ENCODE measurements at regions not wholly inside any gene's neighbourhood (a gene's known extent, or its start where the extent isn't known, plus 50 kb on each side); places are given as distances from the start of the nearest gene placed in this dataset.

- Mint-ChIP-seq H3K36me3 (ENCODE audit: low read depth) (no peaks in the 10 kb centered on the region), H3K27ac (no peak overlapping the region), H3K4me3 (no peak overlapping the region), H3K4me1 (ENCODE audit: low read depth) (no peaks in the 10 kb centered on the region), H3K27me3 (peaks cover 39% of the 10 kb centered on the region), H3K9me3 (no peaks in the 10 kb centered on the region)
- TF ChIP-seq CTCF (IDR thresholded peaks at IDR 0.05): no peak
- CTCF ChIA-PET: no interaction called here
- POLR2A ChIA-PET: no interaction called here
- H3K4me3 ChIP-seq (ENCODE audit: low read length): no peak overlapping the region
- no peaks in the 10 kb centered on the region for H3K36me3 ChIP-seq (ENCODE audit: insufficient read depth, low read length)
- peaks cover 2% of the 10 kb centered on the region for H3K4me1 ChIP-seq (ENCODE audit: insufficient read depth, low read length)
- ATAC-seq (ENCODE audit: poor library complexity) (no peak), DNase-seq (no peak)
- peaks cover 17 to 30% of the 10 kb centered on the region in 2 experiments for H3K27me3 ChIP-seq (ENCODE audit: control insufficient read depth in 1 of 2, insufficient read depth in 2 of 2, low read length in 2 of 2)
- peaks cover 0 to 15% of the 10 kb centered on the region in 2 experiments for H3K9me3 ChIP-seq (ENCODE audit: control insufficient read depth in 1 of 2, insufficient read depth in 1 of 2, low read length in 2 of 2)
- no peak overlapping the region for H3K27ac ChIP-seq (ENCODE audit: low read depth in 1 of 2, low read length in 2 of 2)
- intact Hi-C loops (cut with DNase I, micrococcal nuclease): loop anchor here in 1 of 2 experiments (5.0 kb wide), 1 partner anchor 330 kb away; no protein-coding TSS in a partner anchor
These were observed 91.7 kb downstream of the INHBB start for GRCh38 chr2:120437604-120438000.

GRCh38 chr2:120438301-120439066, 92.5 kb downstream of the INHBB start:
- CTCF ChIA-PET: no interaction called here
- Histone ChIP-seq H3K4me1 (ENCODE audit: insufficient read depth, low read length) (peaks cover 11% of the 10 kb centered on the region), H3K27ac (ENCODE audit: low read depth in 1 of 2, low read length in 2 of 2) (no peak overlapping the region), H3K9me3 (ENCODE audit: control insufficient read depth in 1 of 2, insufficient read depth in 1 of 2, low read length in 2 of 2) (peaks cover 0 to 19% of the 10 kb centered on the region in 2 experiments), H3K27me3 (ENCODE audit: control insufficient read depth in 1 of 2, insufficient read depth in 2 of 2, low read length in 2 of 2) (peaks cover 25 to 38% of the 10 kb centered on the region in 2 experiments), H3K4me3 (ENCODE audit: low read length) (no peak overlapping the region), H3K36me3 (ENCODE audit: insufficient read depth, low read length) (no peaks in the 10 kb centered on the region)
- Mint-ChIP-seq H3K9me3 (no peaks in the 10 kb centered on the region), H3K4me3 (no peak overlapping the region), H3K27ac (no peak overlapping the region), H3K36me3 (ENCODE audit: low read depth) (no peaks in the 10 kb centered on the region), H3K27me3 (peaks cover 44% of the 10 kb centered on the region), H3K4me1 (ENCODE audit: low read depth) (peaks cover 3% of the 10 kb centered on the region)
- ATAC-seq (ENCODE audit: poor library complexity) (no peak), DNase-seq (no peak)
- POLR2A ChIA-PET: no interaction called here
- no peak for TF ChIP-seq CTCF (IDR thresholded peaks at IDR 0.05)
- intact Hi-C loops (cut with DNase I, micrococcal nuclease): loop anchor here in 1 of 2 experiments (5.0 kb wide), 1 partner anchor 331 kb away; no protein-coding TSS in a partner anchor

- TF ChIP-seq CTCF (IDR thresholded peaks at IDR 0.05): no peak
- Histone ChIP-seq H3K4me3 (ENCODE audit: low read length) (no peak overlapping the region), H3K36me3 (ENCODE audit: insufficient read depth, low read length) (no peaks in the 10 kb centered on the region), H3K9me3 (ENCODE audit: control insufficient read depth in 1 of 2, insufficient read depth in 1 of 2, low read length in 2 of 2) (peaks cover 0 to 19% of the 10 kb centered on the region in 2 experiments), H3K27me3 (ENCODE audit: control insufficient read depth in 1 of 2, insufficient read depth in 2 of 2, low read length in 2 of 2) (peaks cover 29 to 43% of the 10 kb centered on the region in 2 experiments), H3K4me1 (ENCODE audit: insufficient read depth, low read length) (peaks cover 11% of the 10 kb centered on the region), H3K27ac (ENCODE audit: low read depth in 1 of 2, low read length in 2 of 2) (no peak overlapping the region)
- Mint-ChIP-seq H3K27me3 (peaks cover 49% of the 10 kb centered on the region), H3K4me1 (ENCODE audit: low read depth) (peaks cover 4% of the 10 kb centered on the region), H3K4me3 (no peak overlapping the region), H3K36me3 (ENCODE audit: low read depth) (no peaks in the 10 kb centered on the region), H3K27ac (no peak overlapping the region), H3K9me3 (no peaks in the 10 kb centered on the region)
- POLR2A ChIA-PET: no interaction called here
- DNase-seq (no peak), ATAC-seq (ENCODE audit: poor library complexity) (no peak)
- CTCF ChIA-PET: no interaction called here
- intact Hi-C loops (cut with DNase I, micrococcal nuclease): loop anchor here in 1 of 2 experiments (5.0 kb wide), 1 partner anchor 332 kb away; no protein-coding TSS in a partner anchor
These were observed 93.1 kb downstream of the INHBB start for GRCh38 chr2:120439067-120439368.
